HepG2 (cell line): ENCODE measurements at regions not wholly inside any gene's neighbourhood (a gene's known extent, or its start where the extent isn't known, plus 50 kb on each side); places are given as distances from the start of the nearest gene placed in this dataset.

Source experiments
- ATAC-seq: fragments of 200-7000 bp; cut with Tn5 transposase; 3 replicates; pipeline ENCODE4 v1.9.1; 2020; ENCODE audit warnings: mild to moderate bottlenecking, moderate library complexity
- BruUV-seq: library from RNA; stranded (reverse); fragments of 400-500 nt; replicated peaks from 2 replicates; lab custom pipeline; 2021; lab: Mats Ljungman, UMichigan
- CTCF ChIA-PET: fragments of 300-600 bp; formaldehyde crosslinking; extraction: SDS; loops from one replicate; lab custom pipeline; 2021; ENCODE audit warnings: low total read pairs, inconsistent platforms, low intra/inter-chr PET ratio; lab: Yijun Ruan, JAX
- POLR2A ChIA-PET: fragments of 350-600 bp; sonication (Branson Sonifier 250); formaldehyde crosslinking; loops from one replicate; lab custom pipeline; 2020; ENCODE audit warnings: antibody characterized with exemption, inconsistent platforms; lab: Yijun Ruan, JAX
- DNase-seq: peaks from one replicate; pipeline ENCODE4 v3.0.0-alpha.2; 2015; ENCODE audit warnings: low spot score
- FAIRE-seq: peaks from 3 replicates; lab custom pipeline; 2011; peaks lifted over from hg19 to GRCh38; lab: Jason Lieb, UNC
- H2AFZ ChIP-seq: one replicate; pipeline ENCODE4 v1.6.1; 2011; ENCODE audit warnings: low read length, inconsistent platforms
- H3K27ac ChIP-seq: fragments of 300-600 bp; 3 replicates; pipeline ENCODE4 v1.8.0; 2011; ENCODE audit warnings: mixed run types, mild to moderate bottlenecking, mixed read lengths, low read length, inconsistent platforms; ENCODE audit not compliant: insufficient read depth; ENCODE audit errors: extremely low read length
- H3K27me3 ChIP-seq, 2 experiments: fragments of 200-600 bp in 1 of 2; 2 replicates in 1 of 2; 3 replicates in 1 of 2; pipeline versions ENCODE4 v1.6.0 to v1.8.0; 2011; ENCODE audit warnings: low read length in 2 of 2, mild to moderate bottlenecking in 2 of 2, moderate library complexity in 2 of 2, inconsistent platforms in 1 of 2; ENCODE audit not compliant: insufficient read depth in 2 of 2, control insufficient read depth in 1 of 2
- H3K36me3 ChIP-seq, 2 experiments: fragments of 200-600 bp in 1 of 2; replicated peaks in 1 of 2; 2 replicates in 1 of 2; 3 replicates in 1 of 2; pipeline versions ENCODE4 v1.5.1 to v1.8.0; 2011; ENCODE audit warnings: low read length in 2 of 2, inconsistent platforms in 1 of 2; ENCODE audit not compliant: insufficient read depth in 2 of 2, control insufficient read depth in 1 of 2
- H3K4me1 ChIP-seq: 2 replicates; pipeline ENCODE4 v1.5.1; 2012; ENCODE audit warnings: low read length, inconsistent platforms; ENCODE audit not compliant: insufficient read depth
- H3K4me2 ChIP-seq: 2 replicates; pipeline ENCODE4 v1.6.0; 2011; ENCODE audit warnings: low read depth, low read length, inconsistent platforms
- H3K4me3 ChIP-seq, 3 experiments: fragments of 200-600 bp in 1 of 3; sonication (generic), shearing (Covaris generic) in 1 of 3; replicated peaks in 1 of 3; 2 replicates each; pipeline ENCODE4 v1.5.1; 2011 to 2016; ENCODE audit warnings: low read length in 3 of 3, inconsistent platforms in 2 of 3, low read depth in 2 of 3, mild to moderate bottlenecking in 2 of 3, control low read depth in 1 of 3, mixed read lengths in 1 of 3; ENCODE audit not compliant: insufficient read depth in 1 of 3
- H3K79me2 ChIP-seq: one replicate; pipeline ENCODE4 v1.6.1; 2011; ENCODE audit warnings: low read length, inconsistent platforms; ENCODE audit not compliant: insufficient read depth
- H3K9ac ChIP-seq: 2 replicates; pipeline ENCODE4 v1.6.0; 2011; ENCODE audit warnings: mild to moderate bottlenecking, low read depth, low read length, inconsistent platforms; ENCODE audit not compliant: insufficient read depth
- H3K9me3 ChIP-seq: 2 replicates; pipeline ENCODE4 v1.5.1; 2012; ENCODE audit warnings: mild to moderate bottlenecking, low read length
- H4K20me1 ChIP-seq: 2 replicates; pipeline ENCODE4 v1.6.0; 2011; ENCODE audit warnings: inconsistent platforms, mild to moderate bottlenecking, low read length, moderate library complexity; ENCODE audit not compliant: insufficient read depth
- ATF1 ChIP-seq: IDR thresholded peaks from 2 replicates; pipeline ENCODE4 v1.6.1; 2016; ENCODE audit warnings: mild to moderate bottlenecking, control low read depth
- GMEB1 ChIP-seq: sonication (generic); formaldehyde crosslinking; IDR thresholded peaks from 2 replicates; pipeline ENCODE4 v1.5.1; 2020; ENCODE audit warnings: missing genetic modification reagents, mild to moderate bottlenecking, borderline replicate concordance
- SRSF1 ChIP-seq: fragments of 200-400 bp; formaldehyde crosslinking; optimal IDR thresholded peaks from 2 replicates; pipeline ENCODE3; 2017; ENCODE audit warnings: mild to moderate bottlenecking, low read depth, low read length, moderate library complexity
- ZNF343 ChIP-seq: sonication (generic); formaldehyde crosslinking; IDR thresholded peaks from 2 replicates; pipeline ENCODE4 v1.4.0; 2020; ENCODE audit warnings: mild to moderate bottlenecking, missing genetic modification reagents
- ZNF382 ChIP-seq: sonication (generic); formaldehyde crosslinking; IDR thresholded peaks from 2 replicates; pipeline ENCODE4 v1.5.0; 2020; ENCODE audit warnings: missing genetic modification reagents, mild to moderate bottlenecking, borderline replicate concordance
- ZNF775 ChIP-seq: sonication (generic); formaldehyde crosslinking; IDR thresholded peaks from 2 replicates; pipeline ENCODE4 v1.4.0; 2020; ENCODE audit warnings: missing genetic modification reagents, mild to moderate bottlenecking, moderate library complexity, borderline replicate concordance
- WGBS: methylation state at CpG from one replicate; pipeline ENCODE4 v1.1.6; 2017; ENCODE audit warnings: low lambda C conversion rate; 5-methylcytosine and 5-hydroxymethylcytosine counted together
- in situ Hi-C: cut with HindIII; loops from 2 replicates; pipeline ENCODE4 v1.10.0; 2017; ENCODE audit warnings: low pct_unique_long_range_greater_than_20kb; ENCODE audit not compliant: extremely low pct_ligation_motif_present
- intact Hi-C: fragments of 100-400 bp; cut with micrococcal nuclease; formaldehyde crosslinking; loops from one replicate; pipeline ENCODE4 v1.10.0; 2022; ENCODE audit not compliant: unreplicated experiment

GRCh38 chr4:123110147-123110546 is 187.8 kb upstream of the NUDT6 start (continued):
- TF ChIP-seq GMEB1 (CRISPR knock-in tag), result no peak
- TF ChIP-seq ZNF382 (CRISPR knock-in tag), result no peak

GRCh38 chr4:123110685-123111084 is 188.3 kb upstream of the NUDT6 start:
- Histone ChIP-seq H3K79me2 (no peaks in the 10 kb centered on the region), H3K27me3 (no peaks in the 10 kb centered on the region), H3K9me3 (no peaks in the 10 kb centered on the region), H3K9ac (no peak overlapping the region), H3K36me3 (peaks cover 3 to 4% of the 10 kb centered on the region in 2 experiments; a peak in 1 of 5 replicates), H2AFZ (no peak overlapping the region), H3K4me1 (no peaks in the 10 kb centered on the region), H3K4me3 (no peak overlapping the region), H4K20me1 (no peaks in the 10 kb centered on the region), H3K4me2 (no peak overlapping the region), H3K27ac (no peak overlapping the region)
- in situ Hi-C loops, result loop anchor here (10.0 kb wide), 1 partner anchor 554 kb away; no protein-coding TSS in a partner anchor
- POLR2A ChIA-PET, result no interaction called here
- no TSS peak for BruUV-seq
- 92% methylated on average over 2 of the region's 2 CpGs for WGBS
- DNase-seq, result no peak
- intact Hi-C loops, result no loop called here
- TF ChIP-seq SRSF1 (no peak), ZNF775 (CRISPR knock-in tag) (no peak), ZNF343 (CRISPR knock-in tag) (no peak), ATF1 (CRISPR knock-in tag) (no peak)
- no peak for FAIRE-seq
- CTCF ChIA-PET, result no interaction called here
- no peak for ATAC-seq
